Natural killer cell (primary cell): ENCODE measurements at regions not wholly inside any gene's neighbourhood (a gene's known extent, or its start where the extent isn't known, plus 50 kb on each side); places are given as distances from the start of the nearest gene placed in this dataset.

Experiments used
- ATAC-seq, 3 donors: fragments of 150-1000 bp in 2 of 3; fragments of 200-7000 bp in 1 of 3; cut with Tn5 transposase; 1 replicate in 1 of 3; 2 replicates in 2 of 3; pipeline ENCODE4 v1.10.0; 2021; ENCODE audit warnings: mild to moderate bottlenecking in 2 of 3, moderate library complexity in 2 of 3
- DNase-seq, 2 donors: peaks; one replicate each; pipeline versions ENCODE4 v3.0.0 to v3.0.0-alpha.2; 2013 to 2021; ENCODE audit warnings: mixed read lengths in 1 of 2
- H3K27ac ChIP-seq: one replicate; pipeline ENCODE4 v1.5.1; 2013; ENCODE audit warnings: mild to moderate bottlenecking, low read length
- H3K27me3 ChIP-seq: one replicate; pipeline ENCODE4 v1.6.1; 2013; ENCODE audit warnings: low read length; ENCODE audit not compliant: control insufficient read depth, insufficient read depth
- H3K36me3 ChIP-seq: one replicate; pipeline ENCODE4 v1.6.1; 2013; ENCODE audit warnings: low read length; ENCODE audit not compliant: control insufficient read depth, insufficient read depth
- H3K4me1 ChIP-seq: one replicate; pipeline ENCODE4 v1.6.1; 2013; ENCODE audit warnings: low read length; ENCODE audit not compliant: control insufficient read depth, insufficient read depth
- H3K4me3 ChIP-seq: one replicate; pipeline ENCODE4 v1.5.1; 2013; ENCODE audit warnings: low read length
- H3K9me3 ChIP-seq: one replicate; pipeline ENCODE4 v1.6.1; 2013; ENCODE audit warnings: low read length; ENCODE audit not compliant: control insufficient read depth, insufficient read depth
- H3K27ac Mint-ChIP-seq, 2 donors: one replicate each; pipeline ENCODE4 v1.8.0; 2022; ENCODE audit warnings: mild to moderate bottlenecking in 2 of 2, mixed read lengths in 2 of 2, moderate library complexity in 1 of 2
- H3K27me3 Mint-ChIP-seq, 2 donors: one replicate each; pipeline ENCODE4 v1.8.0; 2022; ENCODE audit warnings: low read depth in 2 of 2, mixed read lengths in 2 of 2
- H3K36me3 Mint-ChIP-seq: one replicate; pipeline ENCODE4 v1.8.0; 2022; ENCODE audit warnings: mixed read lengths
- H3K4me1 Mint-ChIP-seq, 2 donors: one replicate each; pipeline ENCODE4 v1.8.0; 2022; ENCODE audit warnings: mixed read lengths in 2 of 2
- H3K4me3 Mint-ChIP-seq: one replicate; pipeline ENCODE4 v1.8.0; 2022; ENCODE audit warnings: mild to moderate bottlenecking, moderate library complexity, mixed read lengths
- H3K9me3 Mint-ChIP-seq, 2 donors: one replicate each; pipeline ENCODE4 v1.8.0; 2022; ENCODE audit warnings: mixed read lengths in 2 of 2
- CTCF ChIP-seq: fragments of 200-600 bp; IDR thresholded peaks from one replicate; pipeline ENCODE4 v1.8.0; 2022; ENCODE audit warnings: antibody characterized with exemption
- WGBS: methylation state at CpG from one replicate; pipeline ENCODE4 v1.1.7; 2013; ENCODE audit warnings: missing lambda C conversion rate; ENCODE audit not compliant: insufficient coverage; 5-methylcytosine and 5-hydroxymethylcytosine counted together
- intact Hi-C: fragments of 100-400 bp; cut with micrococcal nuclease; formaldehyde crosslinking; loops from one replicate; pipeline ENCODE4 v1.14.2; 2022

- Histone ChIP-seq H3K27me3 (no peaks in the 10 kb centered on the region), H3K9me3 (no peaks in the 10 kb centered on the region), H3K4me3 (no peak overlapping the region), H3K36me3 (no peaks in the 10 kb centered on the region), H3K27ac (no peak overlapping the region), H3K4me1 (no peaks in the 10 kb centered on the region)
- no peak for DNase-seq
- no peak for ATAC-seq
- intact Hi-C loops = no loop called here
- Mint-ChIP-seq H3K9me3 (peaks cover 2 to 24% of the 10 kb centered on the region in 2 donors), H3K4me3 (no peak overlapping the region), H3K36me3 (no peaks in the 10 kb centered on the region), H3K27me3 (no peaks in the 10 kb centered on the region), H3K4me1 (no peaks in the 10 kb centered on the region), H3K27ac (no peak overlapping the region)
- TF ChIP-seq CTCF = no peak
Observed at GRCh38 chr4:61049018-61049417, 151.1 kb upstream of the ADGRL3 start.

GRCh38 chr4:61067381-61067780 is 132.7 kb upstream of the ADGRL3 start:
- no peak overlapping the region for H3K27ac ChIP-seq
- H3K9me3 Mint-ChIP-seq = peaks cover 33 to 34% of the 10 kb centered on the region in 2 donors
- no peaks in the 10 kb centered on the region for H3K27me3 ChIP-seq
- H3K4me3 Mint-ChIP-seq = no peak overlapping the region
- H3K27ac Mint-ChIP-seq = no peak overlapping the region
- H3K4me1 ChIP-seq = no peaks in the 10 kb centered on the region
- intact Hi-C loops = no loop called here
- no peak for TF ChIP-seq CTCF
- ATAC-seq = no peak
- no peaks in the 10 kb centered on the region for H3K4me1 Mint-ChIP-seq
- H3K36me3 ChIP-seq = no peaks in the 10 kb centered on the region
- H3K27me3 Mint-ChIP-seq = no peaks in the 10 kb centered on the region
- H3K9me3 ChIP-seq = peaks cover 4% of the 10 kb centered on the region
- 82% methylated on average over 3 of the region's 3 CpGs for WGBS
- no peak overlapping the region for H3K4me3 ChIP-seq
- no peak for DNase-seq
- H3K36me3 Mint-ChIP-seq = no peaks in the 10 kb centered on the region

- H3K36me3 Mint-ChIP-seq = no peaks in the 10 kb centered on the region
Observed at GRCh38 chr4:61068060-61068459, 132.1 kb upstream of the ADGRL3 start.

More at GRCh38 chr4:61068060-61068459, 132.1 kb upstream of the ADGRL3 start:
- Histone ChIP-seq H3K9me3 (peaks cover 4% of the 10 kb centered on the region), H3K27ac (no peak overlapping the region), H3K36me3 (no peaks in the 10 kb centered on the region), H3K4me1 (no peaks in the 10 kb centered on the region), H3K4me3 (no peak overlapping the region), H3K27me3 (no peaks in the 10 kb centered on the region)
- 60% methylated on average over 1 of the region's 2 CpGs for WGBS
- DNase-seq (no peak), ATAC-seq (no peak)
- peaks cover 30 to 32% of the 10 kb centered on the region in 2 donors for H3K9me3 Mint-ChIP-seq
- H3K27me3 Mint-ChIP-seq = no peaks in the 10 kb centered on the region
- TF ChIP-seq CTCF = no peak
- intact Hi-C loops = no loop called here
- no peak overlapping the region for H3K27ac Mint-ChIP-seq
- no peak overlapping the region for H3K4me3 Mint-ChIP-seq
- H3K4me1 Mint-ChIP-seq = no peaks in the 10 kb centered on the region
